ENCODE measurements at regions not wholly inside any gene's neighbourhood (a gene's known extent, or its start where the extent isn't known, plus 50 kb on each side); places are given as distances from the start of the nearest gene placed in this dataset.

DNA sequence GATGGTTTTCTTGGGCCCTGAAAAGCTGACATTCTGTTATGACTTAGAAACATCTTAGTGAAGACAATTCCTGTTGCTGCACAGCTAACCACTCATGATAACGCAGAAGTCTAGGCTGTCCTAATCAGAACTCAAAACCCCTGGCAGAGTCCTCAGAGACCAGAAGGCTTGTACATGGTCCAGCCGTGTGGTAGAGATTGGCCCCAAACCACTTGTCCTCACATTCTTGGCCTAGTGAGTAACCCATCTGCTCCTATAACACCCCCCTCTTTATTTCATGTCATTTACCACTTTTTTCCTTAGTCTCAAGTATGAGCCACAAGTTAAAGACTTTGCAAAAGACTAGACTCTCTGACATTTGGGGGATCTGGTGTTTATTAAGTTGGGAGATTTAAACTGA, 116.5 kb upstream of the ADAMTS18 start:
- TF ChIP-seq POLR2A (IDR thresholded peaks at IDR 0.05): no peak
- TF ChIP-seq, protein P1, sequence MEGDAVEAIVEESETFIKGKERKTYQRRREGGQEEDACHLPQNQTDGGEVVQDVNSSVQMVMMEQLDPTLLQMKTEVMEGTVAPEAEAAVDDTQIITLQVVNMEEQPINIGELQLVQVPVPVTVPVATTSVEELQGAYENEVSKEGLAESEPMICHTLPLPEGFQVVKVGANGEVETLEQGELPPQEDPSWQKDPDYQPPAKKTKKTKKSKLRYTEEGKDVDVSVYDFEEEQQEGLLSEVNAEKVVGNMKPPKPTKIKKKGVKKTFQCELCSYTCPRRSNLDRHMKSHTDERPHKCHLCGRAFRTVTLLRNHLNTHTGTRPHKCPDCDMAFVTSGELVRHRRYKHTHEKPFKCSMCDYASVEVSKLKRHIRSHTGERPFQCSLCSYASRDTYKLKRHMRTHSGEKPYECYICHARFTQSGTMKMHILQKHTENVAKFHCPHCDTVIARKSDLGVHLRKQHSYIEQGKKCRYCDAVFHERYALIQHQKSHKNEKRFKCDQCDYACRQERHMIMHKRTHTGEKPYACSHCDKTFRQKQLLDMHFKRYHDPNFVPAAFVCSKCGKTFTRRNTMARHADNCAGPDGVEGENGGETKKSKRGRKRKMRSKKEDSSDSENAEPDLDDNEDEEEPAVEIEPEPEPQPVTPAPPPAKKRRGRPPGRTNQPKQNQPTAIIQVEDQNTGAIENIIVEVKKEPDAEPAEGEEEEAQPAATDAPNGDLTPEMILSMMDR (IDR thresholded peaks at IDR 0.05): no peak

Measured in transverse colon (tissue), 3 donors.